ENCODE measurements at regions not wholly inside any gene's neighbourhood (a gene's known extent, or its start where the extent isn't known, plus 50 kb on each side); places are given as distances from the start of the nearest gene placed in this dataset.

- H3K9me3 Mint-ChIP-seq: peaks cover 8% of the 10 kb centered on the region
- H3K27ac Mint-ChIP-seq: no peak overlapping the region
- no peaks in the 10 kb centered on the region for H3K36me3 Mint-ChIP-seq (ENCODE audit: low read depth)
- H3K27me3 Mint-ChIP-seq: no peaks in the 10 kb centered on the region
- H3K4me3 Mint-ChIP-seq: no peak overlapping the region
- no peaks in the 10 kb centered on the region for H3K4me1 Mint-ChIP-seq
- ATAC-seq (replicated peaks): no peak
Measured at GRCh38 chr6:65943548-65943947, 236.5 kb upstream of the EYS start.

- Mint-ChIP-seq H3K9me3 (peaks cover 8% of the 10 kb centered on the region), H3K27me3 (no peaks in the 10 kb centered on the region)
Measured at GRCh38 chr6:65943051-65943450, 236.0 kb upstream of the EYS start.

GRCh38 chr6:65938000-65938399 is 231.0 kb upstream of the EYS start:
- Mint-ChIP-seq H3K36me3 (ENCODE audit: low read depth) (no peaks in the 10 kb centered on the region), H3K9me3 (peaks cover 6% of the 10 kb centered on the region), H3K27ac (no peak overlapping the region), H3K27me3 (no peaks in the 10 kb centered on the region), H3K4me1 (no peaks in the 10 kb centered on the region), H3K4me3 (no peak overlapping the region)
- ATAC-seq (replicated peaks): no peak

More at GRCh38 chr6:65943051-65943450, 236.0 kb upstream of the EYS start:
- H3K4me1 Mint-ChIP-seq: no peaks in the 10 kb centered on the region
- H3K36me3 Mint-ChIP-seq (ENCODE audit: low read depth): no peaks in the 10 kb centered on the region
- no peak for ATAC-seq (replicated peaks)
- H3K4me3 Mint-ChIP-seq: no peak overlapping the region
- no peak overlapping the region for H3K27ac Mint-ChIP-seq

GRCh38 chr6:65935412-65935811 is 228.4 kb upstream of the EYS start:
- H3K4me1 Mint-ChIP-seq: no peaks in the 10 kb centered on the region
- H3K4me3 Mint-ChIP-seq: no peak overlapping the region
- no peaks in the 10 kb centered on the region for H3K27me3 Mint-ChIP-seq
- H3K36me3 Mint-ChIP-seq (ENCODE audit: low read depth): no peaks in the 10 kb centered on the region
- peaks cover 9% of the 10 kb centered on the region for H3K9me3 Mint-ChIP-seq
- no peak overlapping the region for H3K27ac Mint-ChIP-seq
- no peak for ATAC-seq (replicated peaks)

GRCh38 chr6:65933390-65933789 is 226.4 kb upstream of the EYS start:
- Mint-ChIP-seq H3K4me3 (no peak overlapping the region), H3K4me1 (no peaks in the 10 kb centered on the region), H3K27ac (no peak overlapping the region), H3K36me3 (ENCODE audit: low read depth) (no peaks in the 10 kb centered on the region), H3K27me3 (no peaks in the 10 kb centered on the region), H3K9me3 (peaks cover 9% of the 10 kb centered on the region)
- no peak for ATAC-seq (replicated peaks)

- Mint-ChIP-seq H3K27ac (no peak overlapping the region), H3K4me1 (no peaks in the 10 kb centered on the region), H3K9me3 (peaks cover 7% of the 10 kb centered on the region), H3K36me3 (ENCODE audit: low read depth) (no peaks in the 10 kb centered on the region), H3K27me3 (no peaks in the 10 kb centered on the region), H3K4me3 (no peak overlapping the region)
- ATAC-seq (replicated peaks): no peak
Measured at GRCh38 chr6:65927141-65927540, 220.1 kb upstream of the EYS start.

GRCh38 chr6:65924411-65924810 is 217.4 kb upstream of the EYS start:
- no peak overlapping the region for H3K4me3 Mint-ChIP-seq
- ATAC-seq (replicated peaks): no peak
- H3K4me1 Mint-ChIP-seq: no peaks in the 10 kb centered on the region
- H3K36me3 Mint-ChIP-seq (ENCODE audit: low read depth): no peaks in the 10 kb centered on the region
- no peak overlapping the region for H3K27ac Mint-ChIP-seq
- no peaks in the 10 kb centered on the region for H3K27me3 Mint-ChIP-seq
- peaks cover 9% of the 10 kb centered on the region for H3K9me3 Mint-ChIP-seq

GRCh38 chr6:65922049-65922448 is 215.0 kb upstream of the EYS start:
- Mint-ChIP-seq H3K4me3 (no peak overlapping the region), H3K36me3 (ENCODE audit: low read depth) (no peaks in the 10 kb centered on the region), H3K27me3 (no peaks in the 10 kb centered on the region), H3K9me3 (peaks cover 8% of the 10 kb centered on the region), H3K4me1 (no peaks in the 10 kb centered on the region), H3K27ac (no peak overlapping the region)
- no peak for ATAC-seq (replicated peaks)

- H3K27ac Mint-ChIP-seq: no peak overlapping the region
Measured at GRCh38 chr6:65908065-65908464, 201.0 kb upstream of the EYS start.

GRCh38 chr6:65903992-65904391 is 197.0 kb upstream of the EYS start:
- H3K4me1 Mint-ChIP-seq: no peaks in the 10 kb centered on the region
- no peaks in the 10 kb centered on the region for H3K27me3 Mint-ChIP-seq
- H3K36me3 Mint-ChIP-seq (ENCODE audit: low read depth): no peaks in the 10 kb centered on the region
- H3K27ac Mint-ChIP-seq: no peak overlapping the region
- peaks cover 9% of the 10 kb centered on the region for H3K9me3 Mint-ChIP-seq
- ATAC-seq (replicated peaks): no peak
- H3K4me3 Mint-ChIP-seq: no peak overlapping the region

More at GRCh38 chr6:65908065-65908464, 201.0 kb upstream of the EYS start:
- H3K4me1 Mint-ChIP-seq: no peaks in the 10 kb centered on the region
- H3K36me3 Mint-ChIP-seq (ENCODE audit: low read depth): no peaks in the 10 kb centered on the region
- no peaks in the 10 kb centered on the region for H3K27me3 Mint-ChIP-seq
- H3K4me3 Mint-ChIP-seq: no peak overlapping the region
- ATAC-seq (replicated peaks): no peak
- H3K9me3 Mint-ChIP-seq: peaks cover 15% of the 10 kb centered on the region

GRCh38 chr6:65900928-65901327 is 193.9 kb upstream of the EYS start:
- Mint-ChIP-seq H3K4me1 (no peaks in the 10 kb centered on the region), H3K4me3 (no peak overlapping the region)
- ATAC-seq (replicated peaks): no peak

GRCh38 chr6:65896140-65896539 is 189.1 kb upstream of the EYS start:
- H3K4me1 Mint-ChIP-seq: no peaks in the 10 kb centered on the region
- H3K27me3 Mint-ChIP-seq: no peaks in the 10 kb centered on the region
- H3K36me3 Mint-ChIP-seq (ENCODE audit: low read depth): no peaks in the 10 kb centered on the region
- H3K9me3 Mint-ChIP-seq: peaks cover 12% of the 10 kb centered on the region
- no peak for ATAC-seq (replicated peaks)
- H3K4me3 Mint-ChIP-seq: no peak overlapping the region
- no peak overlapping the region for H3K27ac Mint-ChIP-seq

More at GRCh38 chr6:65900928-65901327, 193.9 kb upstream of the EYS start:
- H3K27ac Mint-ChIP-seq: no peak overlapping the region
- H3K36me3 Mint-ChIP-seq (ENCODE audit: low read depth): no peaks in the 10 kb centered on the region
- H3K27me3 Mint-ChIP-seq: no peaks in the 10 kb centered on the region
- peaks cover 4% of the 10 kb centered on the region for H3K9me3 Mint-ChIP-seq

- no peaks in the 10 kb centered on the region for H3K4me1 Mint-ChIP-seq
- no peaks in the 10 kb centered on the region for H3K36me3 Mint-ChIP-seq (ENCODE audit: low read depth)
- H3K9me3 Mint-ChIP-seq: peaks cover 3% of the 10 kb centered on the region
- no peak overlapping the region for H3K4me3 Mint-ChIP-seq
- ATAC-seq (replicated peaks): no peak
- H3K27me3 Mint-ChIP-seq: no peaks in the 10 kb centered on the region
- no peak overlapping the region for H3K27ac Mint-ChIP-seq
Measured at GRCh38 chr6:65876668-65877067, 169.6 kb upstream of the EYS start.

- no peaks in the 10 kb centered on the region for H3K27me3 Mint-ChIP-seq
- no peak overlapping the region for H3K27ac Mint-ChIP-seq
- H3K36me3 Mint-ChIP-seq (ENCODE audit: low read depth): no peaks in the 10 kb centered on the region
- H3K9me3 Mint-ChIP-seq: peaks cover 15% of the 10 kb centered on the region
- no peak for ATAC-seq (replicated peaks)
- no peak overlapping the region for H3K4me3 Mint-ChIP-seq
- no peaks in the 10 kb centered on the region for H3K4me1 Mint-ChIP-seq
Measured at GRCh38 chr6:65852369-65852852, 145.4 kb upstream of the EYS start.

GRCh38 chr6:65830151-65830550 is 123.1 kb upstream of the EYS start:
- H3K9me3 Mint-ChIP-seq: peaks cover 12% of the 10 kb centered on the region

GRCh38 chr6:65819152-65819551 is 112.1 kb upstream of the EYS start:
- Mint-ChIP-seq H3K9me3 (peaks cover 24% of the 10 kb centered on the region), H3K36me3 (ENCODE audit: low read depth) (no peaks in the 10 kb centered on the region), H3K27me3 (no peaks in the 10 kb centered on the region), H3K27ac (no peak overlapping the region), H3K4me3 (no peak overlapping the region), H3K4me1 (no peaks in the 10 kb centered on the region)
- ATAC-seq (replicated peaks): no peak

More at GRCh38 chr6:65830151-65830550, 123.1 kb upstream of the EYS start:
- ATAC-seq (replicated peaks): no peak
- no peaks in the 10 kb centered on the region for H3K36me3 Mint-ChIP-seq (ENCODE audit: low read depth)
- no peaks in the 10 kb centered on the region for H3K27me3 Mint-ChIP-seq
- H3K4me3 Mint-ChIP-seq: no peak overlapping the region
- no peaks in the 10 kb centered on the region for H3K4me1 Mint-ChIP-seq
- H3K27ac Mint-ChIP-seq: no peak overlapping the region
